H1 (cell line): ENCODE measurements at regions not wholly inside any gene's neighbourhood (a gene's known extent, or its start where the extent isn't known, plus 50 kb on each side); places are given as distances from the start of the nearest gene placed in this dataset.

Source experiments
- CTCF ChIA-PET: fragments of 300-600 bp; sonication (Branson Sonifier 250); formaldehyde crosslinking; loops from one replicate; lab custom pipeline; 2021; ENCODE audit not compliant: partially characterized antibody; lab: Charles Lee
- POLR2A ChIA-PET: fragments of 300-600 bp; sonication (Branson Sonifier 250); formaldehyde crosslinking; loops from one replicate; lab custom pipeline; 2021; ENCODE audit warnings: inconsistent platforms; ENCODE audit not compliant: partially characterized antibody; lab: Charles Lee
- DNase-seq, 2 experiments: peaks; one replicate each; pipeline versions ENCODE4 v3.0.0 to v3.0.0-alpha.2; 2010 to 2022; ENCODE audit warnings: low spot score in 2 of 2, low read depth in 1 of 2, mixed read lengths in 1 of 2
- FAIRE-seq: peaks from 2 replicates; lab custom pipeline; 2011; peaks lifted over from hg19 to GRCh38; lab: Jason Lieb, UNC
- H2AFZ ChIP-seq: 2 replicates; pipeline ENCODE4 v1.8.1; 2012; ENCODE audit warnings: low read length, inconsistent platforms
- H2AK5ac ChIP-seq: 2 replicates; pipeline ENCODE4 v1.6.1; 2013; ENCODE audit warnings: low read depth, low read length
- H2BK120ac ChIP-seq: replicated peaks from 2 replicates; pipeline ENCODE3; 2013; ENCODE audit warnings: low read depth, low read length, inconsistent platforms
- H2BK12ac ChIP-seq: 2 replicates; pipeline ENCODE4 v1.6.1; 2013; ENCODE audit warnings: low read depth, low read length
- H2BK15ac ChIP-seq: 2 replicates; pipeline ENCODE4 v1.6.1; 2013; ENCODE audit warnings: low read length
- H2BK20ac ChIP-seq: 2 replicates; pipeline ENCODE4 v1.6.1; 2013; ENCODE audit warnings: low read length
- H2BK5ac ChIP-seq: 2 replicates; pipeline ENCODE4 v1.6.1; 2013; ENCODE audit warnings: low read depth, low read length
- H3K14ac ChIP-seq: 2 replicates; pipeline ENCODE4 v1.6.1; 2013; ENCODE audit warnings: inconsistent platforms; ENCODE audit not compliant: insufficient read length
- H3K18ac ChIP-seq: 2 replicates; pipeline ENCODE4 v1.6.1; 2013; ENCODE audit warnings: low read length; ENCODE audit errors: extremely low read depth
- H3K23ac ChIP-seq: 2 replicates; pipeline ENCODE4 v1.6.1; 2013; ENCODE audit warnings: inconsistent platforms; ENCODE audit not compliant: insufficient read length
- H3K23me2 ChIP-seq: 2 replicates; pipeline ENCODE4 v1.6.1; 2013; ENCODE audit warnings: low read depth, low read length
- H3K27ac ChIP-seq: 2 replicates; pipeline ENCODE4 v1.6.1; 2011; ENCODE audit warnings: low read depth, low read length, inconsistent platforms
- H3K27me3 ChIP-seq, 4 experiments: replicated peaks in 1 of 4; 1 replicate in 1 of 4; 2 replicates in 3 of 4; pipeline versions ENCODE4 v1.6.1 to v1.8.1; 2011 to 2013; ENCODE audit warnings: low read length in 3 of 4, mild to moderate bottlenecking in 3 of 4, inconsistent platforms in 2 of 4, mixed read lengths in 2 of 4, moderate library complexity in 1 of 4; ENCODE audit not compliant: control insufficient read depth in 3 of 4, insufficient read depth in 3 of 4; ENCODE audit errors: extremely low read depth in 1 of 4
- H3K36me3 ChIP-seq, 4 experiments: 2 replicates each; pipeline versions ENCODE4 v1.6.1 to v1.8.1; 2011 to 2013; ENCODE audit warnings: mild to moderate bottlenecking in 4 of 4, low read length in 3 of 4, moderate library complexity in 2 of 4, control low read depth in 1 of 4, inconsistent platforms in 1 of 4; ENCODE audit not compliant: insufficient read depth in 4 of 4, control insufficient read depth in 2 of 4
- H3K4ac ChIP-seq: replicated peaks from 2 replicates; pipeline ENCODE3; 2013; ENCODE audit warnings: low read length, low read depth, mixed read lengths, inconsistent platforms; ENCODE audit not compliant: insufficient read length
- H3K4me1 ChIP-seq, 4 experiments: replicated peaks in 1 of 4; 1 replicate in 1 of 4; 2 replicates in 3 of 4; pipeline versions ENCODE4 v1.6.1 to v1.8.1; 2011 to 2013; ENCODE audit warnings: low read length in 3 of 4, inconsistent platforms in 2 of 4, mixed read lengths in 1 of 4; ENCODE audit not compliant: insufficient read depth in 4 of 4, control insufficient read depth in 3 of 4
- H3K4me2 ChIP-seq, 2 experiments: 2 replicates each; pipeline versions ENCODE4 v1.6.1 to v1.8.1; 2011 to 2013; ENCODE audit warnings: low read depth in 2 of 2, low read length in 2 of 2, control low read depth in 1 of 2, inconsistent platforms in 1 of 2, mild to moderate bottlenecking in 1 of 2; ENCODE audit not compliant: insufficient read depth in 1 of 2
- H3K4me3 ChIP-seq, 4 experiments: fragments of 200-600, 300-600 bp in 1 of 4; sonication (generic), shearing (Covaris generic), sonication (Bioruptor Twin) in 1 of 4; 2 replicates each; pipeline versions ENCODE4 v1.5.1 to v1.8.1; 2011 to 2016; ENCODE audit warnings: low read length in 4 of 4, low read depth in 3 of 4, control low read depth in 2 of 4, inconsistent platforms in 2 of 4, mild to moderate bottlenecking in 2 of 4, mixed read lengths in 1 of 4, moderate library complexity in 1 of 4; ENCODE audit not compliant: insufficient read depth in 2 of 4; ENCODE audit errors: extremely low read depth in 1 of 4
- H3K56ac ChIP-seq: replicated peaks from 2 replicates; pipeline ENCODE3; 2013; ENCODE audit warnings: low read depth, mild to moderate bottlenecking, mixed read lengths, low read length, inconsistent platforms; ENCODE audit not compliant: insufficient read length
- H3K79me1 ChIP-seq: 2 replicates; pipeline ENCODE4 v1.6.1; 2013; ENCODE audit warnings: low read depth, low read length, control low read depth
- H3K79me2 ChIP-seq, 2 experiments: 2 replicates each; pipeline versions ENCODE4 v1.6.1 to v1.8.1; 2012 to 2013; ENCODE audit warnings: low read length in 2 of 2, mild to moderate bottlenecking in 2 of 2, inconsistent platforms in 1 of 2; ENCODE audit not compliant: insufficient read depth in 2 of 2, control insufficient read depth in 1 of 2
- H3K9ac ChIP-seq, 4 experiments: replicated peaks in 1 of 4; 1 replicate in 1 of 4; 2 replicates in 3 of 4; pipeline versions ENCODE4 v1.6.1 to v1.8.1; 2011 to 2013; ENCODE audit warnings: low read depth in 3 of 4, low read length in 3 of 4, control low read depth in 2 of 4, mild to moderate bottlenecking in 2 of 4, moderate library complexity in 2 of 4, inconsistent platforms in 1 of 4; ENCODE audit errors: extremely low read depth in 1 of 4
- H3K9me3 ChIP-seq, 2 experiments: 2 replicates each; pipeline versions ENCODE4 v1.6.1 to v1.8.1; 2012 to 2013; ENCODE audit warnings: mild to moderate bottlenecking in 2 of 2, moderate library complexity in 2 of 2, control low read depth in 1 of 2, inconsistent platforms in 1 of 2, low read depth in 1 of 2, low read length in 1 of 2, mixed read lengths in 1 of 2; ENCODE audit not compliant: insufficient read depth in 2 of 2
- H4K20me1 ChIP-seq, 2 experiments: replicated peaks in 1 of 2; 2 replicates each; pipeline versions ENCODE3 to v1.8.1; 2011 to 2013; ENCODE audit warnings: inconsistent platforms in 2 of 2, low read length in 2 of 2, mild to moderate bottlenecking in 1 of 2; ENCODE audit not compliant: insufficient read depth in 2 of 2, control insufficient read depth in 1 of 2
- H4K5ac ChIP-seq: 2 replicates; pipeline ENCODE4 v1.6.1; 2013; ENCODE audit warnings: low read length, low read depth, mixed read lengths, inconsistent platforms; ENCODE audit not compliant: insufficient read length
- H4K8ac ChIP-seq: 2 replicates; pipeline ENCODE4 v1.8.0; 2013; ENCODE audit warnings: mild to moderate bottlenecking, moderate library complexity, low read length, inconsistent platforms; ENCODE audit not compliant: insufficient read depth; ENCODE audit errors: extremely low read depth
- H4K91ac ChIP-seq: replicated peaks from 2 replicates; pipeline ENCODE3; 2013; ENCODE audit warnings: low read length, mixed read lengths, inconsistent platforms; ENCODE audit not compliant: insufficient read length
- CREB1 ChIP-seq: IDR thresholded peaks from 2 replicates; pipeline ENCODE4 v1.6.1; 2012; ENCODE audit warnings: inconsistent platforms
- WGBS, 2 experiments: shearing (Covaris generic) in 1 of 2; methylation state at CpG; one replicate each; pipeline versions ENCODE4 v1.1.6 to v1.1.7; 2013 to 2015; ENCODE audit warnings: low lambda C conversion rate in 2 of 2, mixed read lengths in 2 of 2, inconsistent platforms in 1 of 2, low coverage in 1 of 2, missing lambda C conversion rate in 1 of 2; ENCODE audit not compliant: insufficient replicate concordance in 2 of 2, insufficient coverage in 1 of 2, insufficient read length in 1 of 2; ENCODE audit errors: extremely low coverage in 1 of 2, missing lambda C conversion rate in 1 of 2; 5-methylcytosine and 5-hydroxymethylcytosine counted together

DNA sequence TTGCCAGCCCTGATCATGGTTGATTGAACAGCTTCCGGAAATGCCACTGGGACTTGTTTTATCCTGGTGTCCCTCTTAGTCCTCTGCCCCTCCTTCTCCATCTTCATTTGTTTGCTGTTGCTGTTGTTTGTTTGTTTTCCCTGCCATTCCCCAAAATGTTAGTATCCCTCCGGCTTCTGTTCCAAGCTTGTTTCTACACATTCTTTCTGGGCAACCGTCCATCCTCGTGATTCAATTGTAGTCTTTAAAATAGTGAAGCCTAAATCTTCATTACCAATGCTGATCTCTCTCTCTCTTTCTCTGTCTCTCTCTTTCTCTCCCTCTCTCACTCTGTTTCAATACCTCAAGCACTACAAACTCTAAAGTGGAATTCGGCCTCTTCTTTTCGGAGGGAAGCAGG lies 649.3 kb upstream of the ARGLU1 start:
- CTCF ChIA-PET = interaction anchor here (0.9 to 2.3 kb wide), 5 partner anchors 12 to 337 kb away, joined by 3 to 13 read pairs (median 3); no protein-coding TSS in a partner anchor
- FAIRE-seq = no peak
- WGBS, 2 experiments = 87% methylated on average over 6 of the region's 6 CpGs; no CpG with 5 or more reads in 1 of the 2 experiments
- no peak for TF ChIP-seq CREB1

More for the DNA sequence above, 649.3 kb upstream of the ARGLU1 start:
- Histone ChIP-seq H3K9me3 (no peaks in the 10 kb centered on the region), H3K4ac (no peak overlapping the region), H3K27me3 (no peaks in the 10 kb centered on the region), H4K8ac (no peak overlapping the region), H3K14ac (no peak overlapping the region), H4K91ac (no peak overlapping the region), H3K27ac (no peak overlapping the region), H4K20me1 (no peaks in the 10 kb centered on the region), H3K4me1 (peaks cover 0 to 3% (median 0%) of the 10 kb centered on the region in 4 experiments; a peak in 2 of 7 replicates), H3K36me3 (no peaks in the 10 kb centered on the region), H3K23me2 (no peaks in the 10 kb centered on the region), H3K4me2 (no peak overlapping the region), H3K4me3 (no peak overlapping the region), H2BK20ac (no peak overlapping the region), H3K23ac (no peak overlapping the region), H3K18ac (no peak overlapping the region), H2BK5ac (no peak overlapping the region), H3K79me1 (no peaks in the 10 kb centered on the region), H2AK5ac (no peak overlapping the region), H3K9ac (no peak overlapping the region), H3K79me2 (no peaks in the 10 kb centered on the region), H2BK12ac (no peak overlapping the region), H2BK120ac (no peak overlapping the region), H2BK15ac (no peak overlapping the region), H2AFZ (no peak overlapping the region), H3K56ac (no peak overlapping the region), H4K5ac (no peak overlapping the region)
- POLR2A ChIA-PET = no interaction called here
- DNase-seq = no peak
